ENCODE measurements at regions not wholly inside any gene's neighbourhood (a gene's known extent, or its start where the extent isn't known, plus 50 kb on each side); places are given as distances from the start of the nearest gene placed in this dataset.

GRCh38 chr6:109303640-109304283 lies 78.5 kb downstream of the CD164 start:
- TF ChIP-seq, protein P1, sequence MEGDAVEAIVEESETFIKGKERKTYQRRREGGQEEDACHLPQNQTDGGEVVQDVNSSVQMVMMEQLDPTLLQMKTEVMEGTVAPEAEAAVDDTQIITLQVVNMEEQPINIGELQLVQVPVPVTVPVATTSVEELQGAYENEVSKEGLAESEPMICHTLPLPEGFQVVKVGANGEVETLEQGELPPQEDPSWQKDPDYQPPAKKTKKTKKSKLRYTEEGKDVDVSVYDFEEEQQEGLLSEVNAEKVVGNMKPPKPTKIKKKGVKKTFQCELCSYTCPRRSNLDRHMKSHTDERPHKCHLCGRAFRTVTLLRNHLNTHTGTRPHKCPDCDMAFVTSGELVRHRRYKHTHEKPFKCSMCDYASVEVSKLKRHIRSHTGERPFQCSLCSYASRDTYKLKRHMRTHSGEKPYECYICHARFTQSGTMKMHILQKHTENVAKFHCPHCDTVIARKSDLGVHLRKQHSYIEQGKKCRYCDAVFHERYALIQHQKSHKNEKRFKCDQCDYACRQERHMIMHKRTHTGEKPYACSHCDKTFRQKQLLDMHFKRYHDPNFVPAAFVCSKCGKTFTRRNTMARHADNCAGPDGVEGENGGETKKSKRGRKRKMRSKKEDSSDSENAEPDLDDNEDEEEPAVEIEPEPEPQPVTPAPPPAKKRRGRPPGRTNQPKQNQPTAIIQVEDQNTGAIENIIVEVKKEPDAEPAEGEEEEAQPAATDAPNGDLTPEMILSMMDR (IDR thresholded peaks at IDR 0.05; ENCODE audit: extremely low read depth in 1 of 2, insufficient read depth in 1 of 2, low read depth in 1 of 2, low read length in 2 of 2), result no peak
- TF ChIP-seq EZH2 (IDR thresholded peaks at IDR 0.05; ENCODE audit: borderline replicate concordance, low read depth, low read length, severe bottlenecking), result no peak
- no peak for TF ChIP-seq POLR2A (IDR thresholded peaks at IDR 0.05; ENCODE audit: low read depth, low read length)
- TF ChIP-seq POLR2AphosphoS5 (IDR thresholded peaks at IDR 0.05; ENCODE audit: insufficient read depth, low read depth, low read length), result no peak
- TF ChIP-seq JUN (IDR thresholded peaks at IDR 0.05; ENCODE audit: borderline replicate concordance, insufficient read depth, insufficient read length, low read depth), result no peak
- TF ChIP-seq GATA2 (IDR thresholded peaks at IDR 0.05; ENCODE audit: insufficient read depth, insufficient read length, low read depth, low read length), result no peak
